HEK293T (cell line): ENCODE measurements at regions not wholly inside any gene's neighbourhood (a gene's known extent, or its start where the extent isn't known, plus 50 kb on each side); places are given as distances from the start of the nearest gene placed in this dataset.

Experiments used
- ARNT ChIP-seq: fragments of 450-650 bp; IDR thresholded peaks from 2 replicates; pipeline ENCODE4 v1.6.1; 2017; ENCODE audit warnings: mild to moderate bottlenecking
- FOXM1 ChIP-seq: fragments of 450-650 bp; IDR thresholded peaks from 2 replicates; pipeline ENCODE4 v1.6.1; 2017; ENCODE audit warnings: mild to moderate bottlenecking, borderline replicate concordance
- L3MBTL2 ChIP-seq: fragments of 450-650 bp; conservative IDR thresholded peaks from 2 replicates; pipeline ENCODE4 v1.6.1; 2016; ENCODE audit warnings: mild to moderate bottlenecking
- SP1 ChIP-seq: fragments of 450-650 bp; IDR thresholded peaks from 2 replicates; pipeline ENCODE4 v1.6.1; 2017

- TF ChIP-seq FOXM1 (no peak), SP1 (no peak), ARNT (no peak), L3MBTL2 (no peak)
Observed at GRCh38 chr11:105520706-105521345, 89.0 kb upstream of the GRIA4 start.
